Smooth muscle cell (in vitro differentiated cells): ENCODE measurements at regions not wholly inside any gene's neighbourhood (a gene's known extent, or its start where the extent isn't known, plus 50 kb on each side); places are given as distances from the start of the nearest gene placed in this dataset.

Experiments used
- DNase-seq: peaks from one replicate; lab custom pipeline; 2025; ENCODE audit not compliant: unreplicated experiment; lab: John Stamatoyannopoulos, UW
- H2AFZ ChIP-seq: fragments of 200-600 bp; sonication (generic); 2 replicates; pipeline ENCODE4 v1.6.0; 2016; ENCODE audit warnings: antibody characterized with exemption, low read depth, mild to moderate bottlenecking
- H3F3A ChIP-seq: fragments of 200-600 bp; sonication (generic); 2 replicates; pipeline ENCODE4 v1.6.0; 2017; ENCODE audit warnings: antibody characterized with exemption, low read depth
- H3K27ac ChIP-seq: fragments of 200-600 bp; sonication (generic); 2 replicates; pipeline ENCODE4 v1.5.1; 2016; ENCODE audit warnings: low read depth, mild to moderate bottlenecking
- H3K27me3 ChIP-seq: fragments of 200-600 bp; sonication (generic); 2 replicates; pipeline ENCODE4 v1.6.1; 2016; ENCODE audit warnings: low read depth, mild to moderate bottlenecking
- H3K36me3 ChIP-seq: fragments of 200-600 bp; sonication (generic); 2 replicates; pipeline ENCODE4 v1.5.1; 2016; ENCODE audit warnings: low read depth
- H3K4me1 ChIP-seq: fragments of 200-600 bp; sonication (generic); 2 replicates; pipeline ENCODE4 v1.5.1; 2016; ENCODE audit warnings: low read depth
- H3K4me2 ChIP-seq: fragments of 200-600 bp; sonication (generic); 2 replicates; pipeline ENCODE4 v1.6.0; 2016; ENCODE audit warnings: mild to moderate bottlenecking
- H3K4me3 ChIP-seq: fragments of 200-600 bp; sonication (generic); 2 replicates; pipeline ENCODE4 v1.5.1; 2016; ENCODE audit warnings: mild to moderate bottlenecking
- H3K79me2 ChIP-seq: fragments of 200-600 bp; sonication (generic); 2 replicates; pipeline ENCODE4 v1.6.0; 2016; ENCODE audit warnings: low read depth, mild to moderate bottlenecking
- H3K9ac ChIP-seq: fragments of 200-600 bp; sonication (generic); 2 replicates; pipeline ENCODE4 v1.6.0; 2016; ENCODE audit warnings: low read depth
- H3K9me3 ChIP-seq: fragments of 200-600 bp; sonication (generic); replicated peaks from 2 replicates; pipeline ENCODE4 v1.5.1; 2016; ENCODE audit warnings: low read depth
- H4K20me1 ChIP-seq: fragments of 200-600 bp; sonication (generic); 2 replicates; pipeline ENCODE4 v1.6.0; 2016; ENCODE audit warnings: low read depth
- CTCF ChIP-seq: fragments of 200-600 bp; sonication (generic); IDR thresholded peaks from 2 replicates; pipeline ENCODE4 v1.5.1; 2017; ENCODE audit warnings: borderline replicate concordance, mild to moderate bottlenecking, antibody characterized with exemption; ENCODE audit not compliant: insufficient read depth, poor library complexity, severe bottlenecking
- WGBS: methylation state at CpG from one replicate; pipeline ENCODE4 v1.1.7; 2016; ENCODE audit warnings: low lambda C conversion rate; 5-methylcytosine and 5-hydroxymethylcytosine counted together

GRCh38 chr17:70562137-70562536 is 392.8 kb downstream of the KCNJ2 start:
- H3K27ac ChIP-seq = no peak overlapping the region
- no peak overlapping the region for H3K9ac ChIP-seq
- no peak for TF ChIP-seq CTCF
- 76% methylated on average over 1 of the region's 1 CpG for WGBS
- H3K4me3 ChIP-seq = no peak overlapping the region
- no peaks in the 10 kb centered on the region for H3K79me2 ChIP-seq
- H4K20me1 ChIP-seq = no peaks in the 10 kb centered on the region
- H3K36me3 ChIP-seq = no peaks in the 10 kb centered on the region
- H3K4me1 ChIP-seq = no peaks in the 10 kb centered on the region
- H3K9me3 ChIP-seq = no peaks in the 10 kb centered on the region
- no peak for DNase-seq
- H3K4me2 ChIP-seq = no peak overlapping the region
- no peaks in the 10 kb centered on the region for H3K27me3 ChIP-seq
- no peaks in the 10 kb centered on the region for H3F3A ChIP-seq
- H2AFZ ChIP-seq = no peak overlapping the region

GRCh38 chr17:70563281-70563820 is 394.0 kb downstream of the KCNJ2 start:
- H3K4me3 ChIP-seq = no peak overlapping the region
- WGBS = 78% methylated on average over 2 of the region's 2 CpGs
- no peak for TF ChIP-seq CTCF
- H3K4me1 ChIP-seq = no peaks in the 10 kb centered on the region
- no peak for DNase-seq
- H3K36me3 ChIP-seq = no peaks in the 10 kb centered on the region
- H3K9ac ChIP-seq = no peak overlapping the region
- H4K20me1 ChIP-seq = no peaks in the 10 kb centered on the region
- no peaks in the 10 kb centered on the region for H3F3A ChIP-seq
- no peaks in the 10 kb centered on the region for H3K9me3 ChIP-seq
- no peak overlapping the region for H3K4me2 ChIP-seq
- H3K27ac ChIP-seq = no peak overlapping the region
- no peaks in the 10 kb centered on the region for H3K27me3 ChIP-seq
- H3K79me2 ChIP-seq = no peaks in the 10 kb centered on the region
- H2AFZ ChIP-seq = no peak overlapping the region

GRCh38 chr17:70564006-70564620 is 394.8 kb downstream of the KCNJ2 start:
- H3K9me3 ChIP-seq = no peaks in the 10 kb centered on the region
- no peak overlapping the region for H2AFZ ChIP-seq
- H3K4me1 ChIP-seq = no peaks in the 10 kb centered on the region
- H3K27me3 ChIP-seq = no peaks in the 10 kb centered on the region
- DNase-seq = no peak
- no peaks in the 10 kb centered on the region for H3K79me2 ChIP-seq
- 89% methylated on average over 2 of the region's 2 CpGs for WGBS
- no peak overlapping the region for H3K27ac ChIP-seq
- TF ChIP-seq CTCF = no peak
- H3K36me3 ChIP-seq = no peaks in the 10 kb centered on the region
- H3K4me2 ChIP-seq = no peak overlapping the region
- H3K4me3 ChIP-seq = no peak overlapping the region
- no peaks in the 10 kb centered on the region for H4K20me1 ChIP-seq
- no peaks in the 10 kb centered on the region for H3F3A ChIP-seq
- H3K9ac ChIP-seq = no peak overlapping the region

GRCh38 chr17:70569128-70569527 is 399.8 kb downstream of the KCNJ2 start:
- Histone ChIP-seq H3K9ac (no peak overlapping the region), H3K4me2 (no peak overlapping the region), H3K9me3 (no peaks in the 10 kb centered on the region), H3F3A (no peaks in the 10 kb centered on the region), H3K79me2 (no peaks in the 10 kb centered on the region), H4K20me1 (no peaks in the 10 kb centered on the region), H3K27ac (no peak overlapping the region), H2AFZ (no peak overlapping the region), H3K4me1 (no peaks in the 10 kb centered on the region), H3K4me3 (no peak overlapping the region), H3K27me3 (peaks cover 10% of the 10 kb centered on the region), H3K36me3 (no peaks in the 10 kb centered on the region)
- WGBS = 79% methylated on average over 1 of the region's 1 CpG
- DNase-seq = no peak
- no peak for TF ChIP-seq CTCF
